Osteoblast (primary cell): ENCODE measurements at regions not wholly inside any gene's neighbourhood (a gene's known extent, or its start where the extent isn't known, plus 50 kb on each side); places are given as distances from the start of the nearest gene placed in this dataset.

Source experiments
- DNase-seq: peaks from one replicate; pipeline ENCODE4 v3.0.0; 2011; ENCODE audit warnings: low spot score, mixed read lengths; ENCODE audit not compliant: insufficient read length; ENCODE audit errors: missing footprints
- H2AFZ ChIP-seq: 2 replicates; pipeline ENCODE4 v1.6.0; 2011; ENCODE audit warnings: mild to moderate bottlenecking, low read length
- H3K27ac ChIP-seq: 2 replicates; pipeline ENCODE4 v1.5.1; 2011; ENCODE audit warnings: mild to moderate bottlenecking, low read depth, low read length, moderate library complexity
- H3K27me3 ChIP-seq: 2 replicates; pipeline ENCODE4 v1.6.0; 2012; ENCODE audit warnings: mild to moderate bottlenecking, control low read depth, inconsistent platforms, low read length, moderate library complexity; ENCODE audit not compliant: insufficient read depth
- H3K36me3 ChIP-seq: 2 replicates; pipeline ENCODE4 v1.5.1; 2011; ENCODE audit warnings: mild to moderate bottlenecking, low read length, control low read depth, moderate library complexity; ENCODE audit not compliant: insufficient read depth
- H3K4me1 ChIP-seq: 2 replicates; pipeline ENCODE4 v1.5.1; 2011; ENCODE audit warnings: mild to moderate bottlenecking, low read length, control low read depth, moderate library complexity; ENCODE audit not compliant: insufficient read depth
- H3K4me2 ChIP-seq: 2 replicates; pipeline ENCODE4 v1.6.0; 2011; ENCODE audit warnings: mild to moderate bottlenecking, low read length; ENCODE audit not compliant: insufficient read depth
- H3K4me3 ChIP-seq: fragments of 200-600 bp; sonication (generic); 3 replicates; pipeline ENCODE4 v1.5.1; 2012; ENCODE audit warnings: mild to moderate bottlenecking, low read length, inconsistent platforms; ENCODE audit not compliant: insufficient read depth
- H3K79me2 ChIP-seq: 2 replicates; pipeline ENCODE4 v1.6.0; 2012; ENCODE audit warnings: mild to moderate bottlenecking, low read length, control low read depth, inconsistent platforms; ENCODE audit not compliant: insufficient read depth
- H3K9me3 ChIP-seq: 2 replicates; pipeline ENCODE4 v1.5.1; 2011; ENCODE audit warnings: low read depth, low read length, control low read depth
- H4K20me1 ChIP-seq: 2 replicates; pipeline ENCODE4 v1.6.0; 2012; ENCODE audit warnings: mild to moderate bottlenecking, low read length, control low read depth; ENCODE audit not compliant: insufficient read depth
- TF ChIP-seq, protein P1 (sequence below): IDR thresholded peaks from 2 replicates; pipeline ENCODE4 v1.5.1; 2011; ENCODE audit warnings: mild to moderate bottlenecking, low read depth, low read length, moderate library complexity; ENCODE audit errors: extremely low read depth

DNA sequence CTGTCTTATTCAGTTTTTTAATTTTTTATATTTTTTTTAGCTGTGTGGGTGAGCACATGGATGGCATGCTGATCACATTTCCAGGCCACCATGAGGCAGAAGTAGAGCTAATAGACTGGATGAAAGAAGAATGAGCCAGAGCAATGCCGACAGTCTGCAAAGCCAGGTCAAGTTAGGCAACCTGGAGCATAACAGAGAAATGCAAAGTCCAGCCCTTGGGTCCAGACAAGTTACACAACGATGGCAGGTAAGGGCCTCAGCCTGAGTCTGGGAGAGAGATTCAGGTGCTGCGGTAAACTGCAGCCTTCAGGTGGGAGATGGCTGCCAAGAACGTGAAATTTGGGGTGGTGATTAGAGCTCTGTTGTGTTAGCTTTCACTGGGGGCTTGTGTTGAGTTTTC, 84.0 kb upstream of the CACNA2D3 start:
- no peaks in the 10 kb centered on the region for H3K27me3 ChIP-seq
- no peaks in the 10 kb centered on the region for H4K20me1 ChIP-seq
- DNase-seq = no peak
- H3K79me2 ChIP-seq = no peaks in the 10 kb centered on the region
- H3K9me3 ChIP-seq = no peaks in the 10 kb centered on the region
- no peaks in the 10 kb centered on the region for H3K4me1 ChIP-seq
- TF ChIP-seq, protein P1, sequence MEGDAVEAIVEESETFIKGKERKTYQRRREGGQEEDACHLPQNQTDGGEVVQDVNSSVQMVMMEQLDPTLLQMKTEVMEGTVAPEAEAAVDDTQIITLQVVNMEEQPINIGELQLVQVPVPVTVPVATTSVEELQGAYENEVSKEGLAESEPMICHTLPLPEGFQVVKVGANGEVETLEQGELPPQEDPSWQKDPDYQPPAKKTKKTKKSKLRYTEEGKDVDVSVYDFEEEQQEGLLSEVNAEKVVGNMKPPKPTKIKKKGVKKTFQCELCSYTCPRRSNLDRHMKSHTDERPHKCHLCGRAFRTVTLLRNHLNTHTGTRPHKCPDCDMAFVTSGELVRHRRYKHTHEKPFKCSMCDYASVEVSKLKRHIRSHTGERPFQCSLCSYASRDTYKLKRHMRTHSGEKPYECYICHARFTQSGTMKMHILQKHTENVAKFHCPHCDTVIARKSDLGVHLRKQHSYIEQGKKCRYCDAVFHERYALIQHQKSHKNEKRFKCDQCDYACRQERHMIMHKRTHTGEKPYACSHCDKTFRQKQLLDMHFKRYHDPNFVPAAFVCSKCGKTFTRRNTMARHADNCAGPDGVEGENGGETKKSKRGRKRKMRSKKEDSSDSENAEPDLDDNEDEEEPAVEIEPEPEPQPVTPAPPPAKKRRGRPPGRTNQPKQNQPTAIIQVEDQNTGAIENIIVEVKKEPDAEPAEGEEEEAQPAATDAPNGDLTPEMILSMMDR = no peak
- no peaks in the 10 kb centered on the region for H3K36me3 ChIP-seq
- no peak overlapping the region for H3K27ac ChIP-seq
- H3K4me3 ChIP-seq = no peak overlapping the region
- no peak overlapping the region for H3K4me2 ChIP-seq
- no peak overlapping the region for H2AFZ ChIP-seq

DNA sequence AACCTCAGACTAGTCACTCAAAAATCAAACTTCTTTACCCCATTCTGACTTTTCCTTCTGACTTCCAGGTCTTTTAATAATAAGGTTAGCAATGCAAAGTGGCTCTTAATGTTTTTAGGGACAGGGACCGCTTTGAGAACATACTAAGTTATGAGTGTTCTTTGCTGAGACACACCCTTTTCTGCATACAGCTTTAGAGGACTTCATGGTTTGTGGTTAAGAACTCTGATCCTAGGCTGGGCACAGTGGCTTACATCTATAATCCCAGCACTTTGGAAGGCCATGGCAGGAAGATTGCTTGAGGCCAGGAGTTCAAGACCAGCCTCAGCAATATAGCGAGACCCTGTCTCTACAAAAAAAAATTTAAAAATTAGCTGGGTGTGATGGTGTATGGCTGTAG, 85.8 kb upstream of the CACNA2D3 start:
- no peaks in the 10 kb centered on the region for H3K27me3 ChIP-seq
- H3K36me3 ChIP-seq = no peaks in the 10 kb centered on the region
- DNase-seq = no peak
- no peak overlapping the region for H2AFZ ChIP-seq
- H3K9me3 ChIP-seq = no peaks in the 10 kb centered on the region
- no peaks in the 10 kb centered on the region for H3K79me2 ChIP-seq
- no peak overlapping the region for H3K27ac ChIP-seq
- H3K4me1 ChIP-seq = no peaks in the 10 kb centered on the region
- TF ChIP-seq, protein P1 = no peak
- H4K20me1 ChIP-seq = no peaks in the 10 kb centered on the region
- H3K4me3 ChIP-seq = no peak overlapping the region
- H3K4me2 ChIP-seq = no peak overlapping the region

DNA sequence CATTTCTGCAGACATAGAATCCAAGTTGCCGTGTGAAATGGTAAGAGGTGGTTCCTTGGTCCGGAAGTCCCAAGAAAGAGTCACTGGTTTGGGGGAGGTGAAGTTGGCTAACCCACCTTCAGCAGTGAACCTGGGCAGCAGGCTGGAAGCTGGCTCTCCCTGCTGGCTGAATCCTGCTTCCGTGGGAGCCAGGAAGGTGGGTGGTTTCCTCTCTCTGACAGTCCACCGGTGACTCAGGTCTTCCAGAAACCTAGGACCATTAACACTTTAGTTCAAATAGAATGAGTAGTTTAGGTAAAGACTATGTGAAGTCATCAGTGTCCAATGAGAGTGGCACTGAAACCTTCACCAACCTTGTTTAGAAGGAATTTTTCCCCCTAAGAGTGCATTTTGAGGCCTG, 87.4 kb upstream of the CACNA2D3 start:
- Histone ChIP-seq H4K20me1 (no peaks in the 10 kb centered on the region), H3K79me2 (no peaks in the 10 kb centered on the region), H3K4me3 (no peak overlapping the region), H3K36me3 (no peaks in the 10 kb centered on the region), H3K9me3 (no peaks in the 10 kb centered on the region), H3K27ac (no peak overlapping the region), H3K27me3 (no peaks in the 10 kb centered on the region), H3K4me1 (no peaks in the 10 kb centered on the region), H3K4me2 (no peak overlapping the region), H2AFZ (no peak overlapping the region)
- TF ChIP-seq, protein P1 = no peak
- DNase-seq = no peak

DNA sequence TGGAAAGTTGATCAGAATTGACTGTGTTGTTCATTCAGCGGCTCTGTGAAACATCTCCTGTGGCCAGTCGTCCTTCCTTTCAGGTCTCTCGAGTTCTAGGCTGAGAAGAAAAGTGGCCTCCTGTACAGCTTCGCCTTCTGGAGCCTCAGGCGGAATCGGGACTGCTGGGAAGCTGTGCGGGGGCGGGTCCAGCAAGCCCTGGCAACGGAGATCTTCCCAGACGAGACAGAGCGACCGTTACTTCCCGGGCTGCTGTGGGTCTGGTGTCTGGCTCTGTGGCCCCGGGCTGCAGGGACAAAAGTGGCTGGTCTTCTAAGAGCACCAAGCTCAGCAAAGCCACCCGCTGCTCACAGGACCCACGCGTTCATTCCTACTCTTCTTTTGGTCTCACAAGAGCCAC, 88.6 kb upstream of the CACNA2D3 start:
- Histone ChIP-seq H2AFZ (no peak overlapping the region), H3K4me1 (no peaks in the 10 kb centered on the region), H3K27me3 (no peaks in the 10 kb centered on the region), H3K4me2 (no peak overlapping the region), H3K9me3 (no peaks in the 10 kb centered on the region), H3K27ac (no peak overlapping the region), H3K79me2 (no peaks in the 10 kb centered on the region), H3K36me3 (no peaks in the 10 kb centered on the region), H4K20me1 (no peaks in the 10 kb centered on the region), H3K4me3 (no peak overlapping the region)
- TF ChIP-seq, protein P1 = no peak
- no peak for DNase-seq
